Pancreas (tissue), 10 donors: ENCODE measurements at regions not wholly inside any gene's neighbourhood (a gene's known extent, or its start where the extent isn't known, plus 50 kb on each side); places are given as distances from the start of the nearest gene placed in this dataset.

ENCODE experiments used
- ATAC-seq, 4 donors: fragments of 200-7000 bp; cut with Tn5 transposase; one replicate each; pipeline versions ENCODE4 v1.8.0 to v1.9.1; 2020; ENCODE audit warnings: mild to moderate bottlenecking in 4 of 4, moderate library complexity in 4 of 4
- DNase-seq, 6 donors: peaks; one replicate each; pipeline ENCODE4 v3.0.0-alpha.2; 2020
- FAIRE-seq: peaks from 2 replicates; lab custom pipeline; 2012; peaks lifted over from hg19 to GRCh38; lab: Jason Lieb, UNC
- H3K27ac ChIP-seq, 4 donors: fragments of 200-600 bp; sonication (generic); 1 replicate in 3 of 4; 2 replicates in 1 of 4; pipeline versions ENCODE4 v1.5.0 to v1.8.0; 2020
- H3K27me3 ChIP-seq, 4 donors: fragments of 200-600 bp; one replicate each; pipeline ENCODE4 v1.8.0; 2021
- H3K36me3 ChIP-seq, 3 donors: fragments of 200-600 bp; sonication (generic) in 1 of 3; one replicate each; pipeline versions ENCODE4 v1.5.0 to v1.8.0; 2020 to 2021
- H3K4me1 ChIP-seq, 3 donors: fragments of 200-600 bp; one replicate each; pipeline ENCODE4 v1.8.0; 2021
- H3K4me3 ChIP-seq, 4 donors: fragments of 200-600 bp; sonication (generic) in 2 of 4; one replicate each; pipeline versions ENCODE4 v1.5.0 to v1.8.0; 2020 to 2021
- H3K9me3 ChIP-seq, 4 donors: fragments of 200-600 bp; one replicate each; pipeline ENCODE4 v1.8.0; 2021
- CTCF ChIP-seq, 4 donors: fragments of 200-600 bp; sonication (generic) in 3 of 4; IDR thresholded peaks; one replicate each; pipeline versions ENCODE4 v1.5.0 to v1.8.0; 2021; ENCODE audit warnings: antibody characterized with exemption in 4 of 4
- WGBS, 2 donors: extraction: QIAGEN DNeasy Blood & Tissue Kit; methylation state at CpG; one replicate each; pipeline ENCODE4 v1.1.7; 2013; 5-methylcytosine and 5-hydroxymethylcytosine counted together
- intact Hi-C, 3 donors: fragments of 100-400 bp; cut with DNase I; formaldehyde crosslinking; loops; one replicate each; pipeline versions ENCODE4 v1.11.1 to v1.14.2; 2022
- donor health status: healthy with polysubstance abuse.
- donor health status: DM: no; HTN: no; CAD: no; lungs with moderate emphysema.
- donor health status: DM: no; HTN: no; CAD: no.
- donor health status: control.
- donor health status: control.
- donor health status: Bipolar disorder and iron deficiency.
- donor health status: DM: yes; HTN: yes; CAD: no.
- donor health status: DM: no; HTN: no; CAD: no.
- donor health status: DM: no; HTN: no; CAD: no.
- donor health status: DM: yes; HTN: yes; CAD: no.

GRCh38 chr6:82006027-82006738 lies 241.4 kb downstream of the IBTK start:
- intact Hi-C loops = no loop called here
- Histone ChIP-seq H3K4me3 (no peak overlapping the region), H3K9me3 (no peaks in the 10 kb centered on the region), H3K4me1 (no peaks in the 10 kb centered on the region), H3K27me3 (no peaks in the 10 kb centered on the region), H3K27ac (no peak overlapping the region), H3K36me3 (no peaks in the 10 kb centered on the region)
- FAIRE-seq = no peak
- 41 to 67% methylated on average over 5 of the region's 5 CpGs for WGBS, 2 donors
- peak in 3 of 4 donors; percentile 10 to 20 (median 16) for TF ChIP-seq CTCF (IDR thresholded peaks at IDR 0.05)
- ATAC-seq = peak in 3 of 4 donors; percentile 53 to 71 (median 57)
- DNase-seq = no peak

GRCh38 chr6:82000551-82000950 lies 247.0 kb downstream of the IBTK start:
- Histone ChIP-seq H3K27me3 (no peaks in the 10 kb centered on the region), H3K4me3 (no peak overlapping the region), H3K36me3 (no peaks in the 10 kb centered on the region), H3K9me3 (no peaks in the 10 kb centered on the region), H3K4me1 (no peaks in the 10 kb centered on the region), H3K27ac (no peak overlapping the region)
- FAIRE-seq = no peak
- intact Hi-C loops = no loop called here
- ATAC-seq = no peak
- no peak for TF ChIP-seq CTCF (IDR thresholded peaks at IDR 0.05)
- DNase-seq = no peak

GRCh38 chr6:81999826-82000225 lies 247.3 kb upstream of the TENT5A start:
- no peak for DNase-seq
- FAIRE-seq = no peak
- H3K4me1 ChIP-seq = no peaks in the 10 kb centered on the region
- intact Hi-C loops = no loop called here
- H3K4me3 ChIP-seq = no peak overlapping the region
- ATAC-seq = no peak
- no peaks in the 10 kb centered on the region for H3K9me3 ChIP-seq
- no peak for TF ChIP-seq CTCF (IDR thresholded peaks at IDR 0.05)
- no peak overlapping the region for H3K27ac ChIP-seq
- no peaks in the 10 kb centered on the region for H3K36me3 ChIP-seq
- no peaks in the 10 kb centered on the region for H3K27me3 ChIP-seq
- WGBS, 2 donors = 65 to 79% methylated on average over 1 of the region's 1 CpG

- H3K9me3 ChIP-seq = no peaks in the 10 kb centered on the region
- no peaks in the 10 kb centered on the region for H3K4me1 ChIP-seq
- no peaks in the 10 kb centered on the region for H3K36me3 ChIP-seq
- WGBS, 2 donors = 74 to 76% methylated on average over 2 of the region's 2 CpGs
- intact Hi-C loops = no loop called here
- FAIRE-seq = no peak
- H3K27me3 ChIP-seq = no peaks in the 10 kb centered on the region
- no peak for DNase-seq
- no peak overlapping the region for H3K4me3 ChIP-seq
- TF ChIP-seq CTCF (IDR thresholded peaks at IDR 0.05) = no peak
- no peak for ATAC-seq
- no peak overlapping the region for H3K27ac ChIP-seq
These were observed 246.8 kb upstream of the TENT5A start for GRCh38 chr6:81999270-81999669.

- no peaks in the 10 kb centered on the region for H3K9me3 ChIP-seq
- WGBS, 2 donors = 83 to 97% methylated on average over 1 of the region's 1 CpG
- H3K36me3 ChIP-seq = no peaks in the 10 kb centered on the region
- no peak for ATAC-seq
- no peaks in the 10 kb centered on the region for H3K27me3 ChIP-seq
- TF ChIP-seq CTCF (IDR thresholded peaks at IDR 0.05) = no peak
- no peaks in the 10 kb centered on the region for H3K4me1 ChIP-seq
- FAIRE-seq = no peak
- intact Hi-C loops = no loop called here
- H3K27ac ChIP-seq = no peak overlapping the region
- no peak for DNase-seq
- no peak overlapping the region for H3K4me3 ChIP-seq
These were observed 246.0 kb upstream of the TENT5A start for GRCh38 chr6:81998432-81998831.
